ENCODE measurements at regions not wholly inside any gene's neighbourhood (a gene's known extent, or its start where the extent isn't known, plus 50 kb on each side); places are given as distances from the start of the nearest gene placed in this dataset.
A peak's percentile ranks its signal among the peaks of the same experiment; 100 is the strongest.
"Not testable (repeated sequence)": the region's sequence is repeated elsewhere in the genome, so short reads cannot be mapped to it uniquely, and the experiment has no call there.

- no peak for DNase-seq (ENCODE audit: low spot score)
These were observed 81.9 kb upstream of the ADPGK start for GRCh38 chr15:72865486-72865885.

GRCh38 chr15:72864681-72865080, 81.1 kb upstream of the ADPGK start:
- DNase-seq (ENCODE audit: low spot score), result no peak

- DNase-seq (ENCODE audit: low spot score), result no peak
These were observed 77.9 kb upstream of the ADPGK start for GRCh38 chr15:72861354-72861910.

- DNase-seq (ENCODE audit: low spot score), result no peak
These were observed 76.2 kb upstream of the ADPGK start for GRCh38 chr15:72859757-72860145.

GRCh38 chr15:72859017-72859756, 75.6 kb upstream of the ADPGK start:
- no peak for DNase-seq (ENCODE audit: low spot score)

GRCh38 chr15:72858205-72858604, 74.6 kb upstream of the ADPGK start:
- DNase-seq (ENCODE audit: low spot score), result no peak

- DNase-seq (ENCODE audit: low spot score), result no peak
These were observed 73.9 kb upstream of the ADPGK start for GRCh38 chr15:72857331-72858063.

GRCh38 chr15:72856549-72857040, 73.0 kb upstream of the ADPGK start:
- no peak for DNase-seq (ENCODE audit: low spot score)

- no peak for DNase-seq (ENCODE audit: low spot score)
These were observed 72.2 kb upstream of the ADPGK start for GRCh38 chr15:72855791-72856190.

GRCh38 chr15:72852273-72852672, 68.7 kb upstream of the ADPGK start:
- no peak for DNase-seq (ENCODE audit: low spot score)

GRCh38 chr15:72851586-72851985, 68.0 kb upstream of the ADPGK start:
- DNase-seq (ENCODE audit: low spot score), result no peak

GRCh38 chr15:72850833-72851232, 67.3 kb upstream of the ADPGK start:
- DNase-seq (ENCODE audit: low spot score), result no peak

- no peak for DNase-seq (ENCODE audit: low spot score)
These were observed 64.2 kb upstream of the ADPGK start for GRCh38 chr15:72847806-72848205.

GRCh38 chr15:72847033-72847432, 63.5 kb upstream of the ADPGK start:
- DNase-seq (ENCODE audit: low spot score), result no peak

GRCh38 chr15:72845981-72846383, 62.4 kb upstream of the ADPGK start:
- peak; percentile 49 for DNase-seq (ENCODE audit: low spot score)

GRCh38 chr15:72844067-72844466, 60.5 kb upstream of the ADPGK start:
- DNase-seq (ENCODE audit: low spot score), result no peak

- not testable (repeated sequence) for DNase-seq (ENCODE audit: low spot score)
These were observed 59.8 kb upstream of the ADPGK start for GRCh38 chr15:72843340-72843739.

- no peak for DNase-seq (ENCODE audit: low spot score)
These were observed 56.6 kb upstream of the ADPGK start for GRCh38 chr15:72840114-72840513.

- no peak for DNase-seq (ENCODE audit: low spot score)
These were observed 54.8 kb upstream of the ADPGK start for GRCh38 chr15:72838311-72838731.

GRCh38 chr15:72836676-72837330, 53.2 kb upstream of the ADPGK start:
- no peak for DNase-seq (ENCODE audit: low spot score)

GRCh38 chr15:72835294-72835890, 51.8 kb upstream of the ADPGK start:
- DNase-seq (ENCODE audit: low spot score), result no peak

GRCh38 chr15:72833561-72833960, 50.0 kb upstream of the ADPGK start:
- DNase-seq (ENCODE audit: low spot score), result no peak
